Muscle of leg (tissue), 3 donors: ENCODE measurements at regions not wholly inside any gene's neighbourhood (a gene's known extent, or its start where the extent isn't known, plus 50 kb on each side); places are given as distances from the start of the nearest gene placed in this dataset.

ENCODE experiments used
- DNase-seq: peaks from one replicate; pipeline ENCODE4 v3.0.0; 2013
- H3K27ac ChIP-seq: one replicate; pipeline ENCODE4 v1.5.1; 2013; ENCODE audit warnings: mild to moderate bottlenecking, low read length, control low read depth
- H3K27me3 ChIP-seq: one replicate; pipeline ENCODE4 v1.6.1; 2013; ENCODE audit warnings: low read length; ENCODE audit not compliant: control insufficient read depth, insufficient read depth
- H3K36me3 ChIP-seq: one replicate; pipeline ENCODE4 v1.6.1; 2013; ENCODE audit warnings: low read length; ENCODE audit not compliant: control insufficient read depth, insufficient read depth
- H3K4me1 ChIP-seq: one replicate; pipeline ENCODE4 v1.6.1; 2013; ENCODE audit warnings: low read length; ENCODE audit not compliant: control insufficient read depth, insufficient read depth
- H3K4me3 ChIP-seq: one replicate; pipeline ENCODE4 v1.5.1; 2013; ENCODE audit warnings: low read length, control low read depth
- H3K9me3 ChIP-seq: replicated peaks from 2 replicates; pipeline ENCODE4 v1.6.1; 2013; ENCODE audit warnings: low read depth, low read length; ENCODE audit not compliant: control insufficient read depth
- WGBS: methylation state at CpG from one replicate; pipeline ENCODE4 v1.1.5; 2013; ENCODE audit warnings: missing lambda C conversion rate; ENCODE audit not compliant: insufficient coverage; 5-methylcytosine and 5-hydroxymethylcytosine counted together

GRCh38 chr5:168042284-168043068 is 249.0 kb upstream of the WWC1 start:
- Histone ChIP-seq H3K36me3 (no peaks in the 10 kb centered on the region), H3K27ac (no peak overlapping the region), H3K27me3 (peaks cover 2% of the 10 kb centered on the region), H3K4me1 (no peaks in the 10 kb centered on the region), H3K4me3 (no peak overlapping the region), H3K9me3 (no peaks in the 10 kb centered on the region)
- peak; percentile 53 for DNase-seq
- WGBS = 35% methylated on average over 4 of the region's 12 CpGs

GRCh38 chr5:168046163-168046562 is 245.3 kb upstream of the WWC1 start:
- Histone ChIP-seq H3K27ac (no peak overlapping the region), H3K4me3 (no peak overlapping the region)
- WGBS = no CpG with 5 or more reads among the region's 4 CpGs

GRCh38 chr5:168047043-168047668 is 244.3 kb upstream of the WWC1 start:
- peak; percentile 44 for DNase-seq

More at GRCh38 chr5:168046163-168046562, 245.3 kb upstream of the WWC1 start:
- Histone ChIP-seq H3K9me3 (no peaks in the 10 kb centered on the region), H3K36me3 (no peaks in the 10 kb centered on the region), H3K27me3 (no peaks in the 10 kb centered on the region), H3K4me1 (no peaks in the 10 kb centered on the region)
- no peak for DNase-seq

GRCh38 chr5:168047669-168048111 is 243.8 kb upstream of the WWC1 start:
- DNase-seq = no peak
- no peak overlapping the region for H3K4me3 ChIP-seq
- no peaks in the 10 kb centered on the region for H3K9me3 ChIP-seq
- H3K36me3 ChIP-seq = no peaks in the 10 kb centered on the region
- WGBS = 60% methylated on average over 1 of the region's 1 CpG
- H3K4me1 ChIP-seq = no peaks in the 10 kb centered on the region
- no peak overlapping the region for H3K27ac ChIP-seq
- no peaks in the 10 kb centered on the region for H3K27me3 ChIP-seq

More at GRCh38 chr5:168047043-168047668, 244.3 kb upstream of the WWC1 start:
- H3K36me3 ChIP-seq = no peaks in the 10 kb centered on the region
- H3K4me3 ChIP-seq = no peak overlapping the region
- 26% methylated on average over 10 of the region's 11 CpGs for WGBS
- H3K27ac ChIP-seq = no peak overlapping the region
- H3K9me3 ChIP-seq = no peaks in the 10 kb centered on the region
- no peaks in the 10 kb centered on the region for H3K27me3 ChIP-seq
- no peaks in the 10 kb centered on the region for H3K4me1 ChIP-seq

GRCh38 chr5:168048486-168048885 is 243.0 kb upstream of the WWC1 start:
- WGBS = no CpG with 5 or more reads among the region's 1 CpG
- Histone ChIP-seq H3K4me3 (no peak overlapping the region), H3K27ac (no peak overlapping the region), H3K4me1 (no peaks in the 10 kb centered on the region), H3K36me3 (no peaks in the 10 kb centered on the region), H3K27me3 (no peaks in the 10 kb centered on the region), H3K9me3 (no peaks in the 10 kb centered on the region)
- no peak for DNase-seq

- no peaks in the 10 kb centered on the region for H3K36me3 ChIP-seq
- 17% methylated on average over 2 of the region's 4 CpGs for whole genome bisulfite sequencing
- DNase-seq = peak; percentile 33
Measured at GRCh38 chr5:168052686-168053085, 238.8 kb upstream of the WWC1 start.

GRCh38 chr5:168054091-168054490 is 237.4 kb upstream of the WWC1 start:
- H3K36me3 ChIP-seq = no peaks in the 10 kb centered on the region
- DNase-seq = no peak
- no peaks in the 10 kb centered on the region for H3K4me1 ChIP-seq
- no peaks in the 10 kb centered on the region for H3K27me3 ChIP-seq
- H3K27ac ChIP-seq = no peak overlapping the region
- no peaks in the 10 kb centered on the region for H3K9me3 ChIP-seq
- no CpG with 5 or more reads among the region's 2 CpGs for WGBS
- no peak overlapping the region for H3K4me3 ChIP-seq

More at GRCh38 chr5:168052686-168053085, 238.8 kb upstream of the WWC1 start:
- Histone ChIP-seq H3K9me3 (no peaks in the 10 kb centered on the region), H3K4me3 (no peak overlapping the region), H3K27me3 (no peaks in the 10 kb centered on the region), H3K4me1 (no peaks in the 10 kb centered on the region), H3K27ac (no peak overlapping the region)

GRCh38 chr5:168055141-168055683 is 236.2 kb upstream of the WWC1 start:
- Histone ChIP-seq H3K27ac (no peak overlapping the region), H3K9me3 (no peaks in the 10 kb centered on the region), H3K4me3 (no peak overlapping the region), H3K36me3 (no peaks in the 10 kb centered on the region), H3K27me3 (no peaks in the 10 kb centered on the region), H3K4me1 (no peaks in the 10 kb centered on the region)
- WGBS = 80% methylated on average over 1 of the region's 3 CpGs
- peak; percentile 6 for DNase-seq

GRCh38 chr5:168055961-168056360 is 235.5 kb upstream of the WWC1 start:
- no peak overlapping the region for H3K27ac ChIP-seq
- no peaks in the 10 kb centered on the region for H3K9me3 ChIP-seq
- H3K27me3 ChIP-seq = no peaks in the 10 kb centered on the region
- H3K36me3 ChIP-seq = no peaks in the 10 kb centered on the region
- 29% methylated on average over 1 of the region's 1 CpG for WGBS
- no peaks in the 10 kb centered on the region for H3K4me1 ChIP-seq
- DNase-seq = peak; percentile 7
- no peak overlapping the region for H3K4me3 ChIP-seq

- Histone ChIP-seq H3K4me1 (no peaks in the 10 kb centered on the region), H3K27ac (no peak overlapping the region), H3K36me3 (no peaks in the 10 kb centered on the region), H3K9me3 (no peaks in the 10 kb centered on the region), H3K4me3 (no peak overlapping the region), H3K27me3 (no peaks in the 10 kb centered on the region)
- WGBS = no CpG with 5 or more reads among the region's 1 CpG
- no peak for DNase-seq
Measured at GRCh38 chr5:168056499-168057182, 234.8 kb upstream of the WWC1 start.
